SK-N-SH (cell line): ENCODE measurements at regions not wholly inside any gene's neighbourhood (a gene's known extent, or its start where the extent isn't known, plus 50 kb on each side); places are given as distances from the start of the nearest gene placed in this dataset.
"Not testable (repeated sequence)": the region's sequence is repeated elsewhere in the genome, so short reads cannot be mapped to it uniquely, and the experiment has no call there.

Source experiments
- CTCF ChIA-PET: fragments of 300-600, 350-600 bp; formaldehyde crosslinking; extraction: SDS; loops from one replicate; lab custom pipeline; 2021; lab: Yijun Ruan, JAX
- POLR2A ChIA-PET: fragments of 350-600 bp; sonication (Branson Sonifier 250); formaldehyde crosslinking; extraction: SDS; loops from one replicate; lab custom pipeline; 2020; ENCODE audit warnings: antibody characterized with exemption, inconsistent platforms; lab: Yijun Ruan, JAX
- DNase-seq: peaks from one replicate; pipeline ENCODE4 v3.0.0; 2012
- H2AFZ ChIP-seq: fragments of 200-600 bp; sonication (generic); 2 replicates; pipeline ENCODE4 v1.8.1; 2016; ENCODE audit warnings: antibody characterized with exemption, mild to moderate bottlenecking, low read depth
- H3F3A ChIP-seq: fragments of 200-600 bp; sonication (generic); replicated peaks from 2 replicates; pipeline ENCODE3; 2016; ENCODE audit warnings: antibody characterized with exemption, mild to moderate bottlenecking; ENCODE audit not compliant: insufficient read depth
- H3K27ac ChIP-seq, 2 experiments: fragments of 200-500 bp in 1 of 2; fragments of 200-600 bp in 1 of 2; sonication (Bioruptor generic) in 1 of 2; sonication (generic), shearing (Covaris generic) in 1 of 2; 2 replicates each; pipeline versions ENCODE4 v1.5.1 to v1.6.1; 2014 to 2016; ENCODE audit warnings: low read depth in 2 of 2, inconsistent platforms in 1 of 2, low read length in 1 of 2, mild to moderate bottlenecking in 1 of 2, mixed read lengths in 1 of 2
- H3K27me3 ChIP-seq: fragments of 200-600 bp; sonication (generic), shearing (Covaris generic); 2 replicates; pipeline ENCODE4 v1.6.1; 2016; ENCODE audit warnings: mixed run types; ENCODE audit not compliant: insufficient read depth
- H3K36me3 ChIP-seq, 2 experiments: fragments of 200-500 bp in 1 of 2; fragments of 200-600 bp in 1 of 2; sonication (Bioruptor generic) in 1 of 2; sonication (generic) in 1 of 2; replicated peaks in 1 of 2; 2 replicates each; pipeline versions ENCODE3 to v1.5.1; 2014 to 2016; ENCODE audit warnings: low read length in 1 of 2, mild to moderate bottlenecking in 1 of 2; ENCODE audit not compliant: insufficient read depth in 2 of 2, control insufficient read depth in 1 of 2
- H3K4me1 ChIP-seq, 2 experiments: fragments of 200-500 bp in 1 of 2; fragments of 200-600 bp in 1 of 2; sonication (Bioruptor generic) in 1 of 2; sonication (generic), shearing (Covaris generic) in 1 of 2; 2 replicates each; pipeline versions ENCODE4 v1.5.1 to v1.6.1; 2014 to 2016; ENCODE audit warnings: low read depth in 1 of 2, low read length in 1 of 2, mixed run types in 1 of 2; ENCODE audit not compliant: insufficient read depth in 2 of 2, control insufficient read depth in 1 of 2
- H3K4me2 ChIP-seq: fragments of 200-600 bp; sonication (generic), shearing (Covaris generic); 2 replicates; pipeline ENCODE4 v1.6.1; 2017; ENCODE audit warnings: mixed run types
- H3K4me3 ChIP-seq, 2 experiments: fragments of 200-500 bp in 1 of 2; fragments of 200-600 bp in 1 of 2; sonication (Bioruptor generic) in 1 of 2; sonication (generic), shearing (Covaris generic) in 1 of 2; 2 replicates each; pipeline versions ENCODE4 v1.5.1 to v1.8.1; 2014 to 2016; ENCODE audit warnings: low read depth in 2 of 2, inconsistent platforms in 1 of 2, low read length in 1 of 2, mild to moderate bottlenecking in 1 of 2, mixed read lengths in 1 of 2, moderate library complexity in 1 of 2
- H3K79me2 ChIP-seq: fragments of 200-600 bp; sonication (generic); 2 replicates; pipeline ENCODE4 v1.8.1; 2017; ENCODE audit warnings: mild to moderate bottlenecking; ENCODE audit not compliant: insufficient read depth
- H3K9ac ChIP-seq: fragments of 200-600 bp; sonication (generic); 2 replicates; pipeline ENCODE4 v1.6.1; 2017; ENCODE audit warnings: mixed run types
- H3K9me2 ChIP-seq: fragments of 200-600 bp; sonication (generic); 2 replicates; pipeline ENCODE4 v1.6.1; 2017; ENCODE audit warnings: mixed run types
- H3K9me3 ChIP-seq: fragments of 200-600 bp; sonication (generic); 2 replicates; pipeline ENCODE4 v1.6.1; 2017; ENCODE audit warnings: mixed run types, mild to moderate bottlenecking, moderate library complexity
- H4K20me1 ChIP-seq: fragments of 200-600 bp; sonication (generic); 2 replicates; pipeline ENCODE4 v1.6.1; 2017; ENCODE audit warnings: mild to moderate bottlenecking, mixed run types; ENCODE audit not compliant: insufficient read depth
- CHD2 ChIP-seq: fragments of 150-350 bp; IDR thresholded peaks from 2 replicates; pipeline ENCODE4 v1.6.1; 2018; ENCODE audit warnings: low read length; ENCODE audit not compliant: partially characterized antibody
- CTCF ChIP-seq: fragments of 200-600 bp; sonication (generic); IDR thresholded peaks from 2 replicates; pipeline ENCODE4 v1.6.1; 2017; ENCODE audit warnings: antibody characterized with exemption, mild to moderate bottlenecking, moderate library complexity
- EZH2phosphoT487 ChIP-seq: fragments of 200-600 bp; sonication (generic); IDR thresholded peaks from 2 replicates; pipeline ENCODE4 v1.6.1; 2017; ENCODE audit warnings: low read depth, mixed run types, mild to moderate bottlenecking, antibody characterized with exemption, moderate library complexity, borderline replicate concordance
- FOXJ3 ChIP-seq: sonication (generic); formaldehyde crosslinking; IDR thresholded peaks from 2 replicates; pipeline ENCODE4 v1.5.1; 2020; ENCODE audit warnings: mild to moderate bottlenecking, missing genetic modification reagents
- IRF3 ChIP-seq: fragments of 150-350 bp; IDR thresholded peaks from 2 replicates; pipeline ENCODE4 v1.6.1; 2016; ENCODE audit warnings: mild to moderate bottlenecking, low read depth, low read length
- REST ChIP-seq: IDR thresholded peaks from 2 replicates; pipeline ENCODE4 v1.6.1; 2012; ENCODE audit warnings: mild to moderate bottlenecking, low read depth, low read length, moderate library complexity
- SIN3A ChIP-seq: IDR thresholded peaks from 2 replicates; pipeline ENCODE4 v1.6.1; 2012; ENCODE audit warnings: low read depth, mild to moderate bottlenecking, low read length, moderate library complexity, borderline replicate concordance
- SMC3 ChIP-seq: IDR thresholded peaks from 2 replicates; pipeline ENCODE4 v1.6.1; 2012; ENCODE audit warnings: low read depth, low read length, improper control_type of control experiment
- TEAD4 ChIP-seq: IDR thresholded peaks from 2 replicates; pipeline ENCODE4 v1.4.0; 2012; ENCODE audit warnings: mild to moderate bottlenecking, borderline replicate concordance; ENCODE audit not compliant: insufficient read depth
- USF1 ChIP-seq: IDR thresholded peaks from 2 replicates; pipeline ENCODE4 v1.4.0; 2012; ENCODE audit warnings: low read depth, borderline replicate concordance
- USF2 ChIP-seq: fragments of 150-350 bp; IDR thresholded peaks from 2 replicates; pipeline ENCODE4 v1.6.1; 2017; ENCODE audit warnings: antibody characterized with exemption, low read length, low read depth, borderline replicate concordance
- YY1 ChIP-seq: IDR thresholded peaks from 2 replicates; pipeline ENCODE4 v1.4.0; 2012; ENCODE audit warnings: low read depth, mild to moderate bottlenecking
- WGBS: methylation state at CpG from one replicate; pipeline ENCODE4 v1.1.6; 2017; ENCODE audit warnings: low lambda C conversion rate; 5-methylcytosine and 5-hydroxymethylcytosine counted together

GRCh38 chr12:91634386-91634713 is 451.7 kb upstream of the DCN start:
- H3K9me3 ChIP-seq, H3K27me3 ChIP-seq, H3K4me2 ChIP-seq, H3K4me3 ChIP-seq, H3K79me2 ChIP-seq, DNase-seq, H3K36me3 ChIP-seq, H3K4me1 ChIP-seq, H4K20me1 ChIP-seq, POLR2A ChIA-PET, H3K9me2 ChIP-seq, H3K27ac ChIP-seq, H3F3A ChIP-seq, H2AFZ ChIP-seq, H3K9ac ChIP-seq: not testable (repeated sequence)
- 67% methylated on average over 1 of the region's 3 CpGs for WGBS
- CTCF ChIA-PET = interaction anchor here (0.9 to 2.0 kb wide), 2 partner anchors 11 to 22 kb away, joined by 3 to 5 read pairs; no protein-coding TSS in a partner anchor

GRCh38 chr12:91633734-91634357 is 451.2 kb upstream of the DCN start:
- Histone ChIP-seq H2AFZ (no peak overlapping the region), H3K9me2 (no peaks in the 10 kb centered on the region), H3K9me3 (no peaks in the 10 kb centered on the region), H3K4me3 (no peak overlapping the region; a peak in 1 of 4 replicates), H3K79me2 (no peaks in the 10 kb centered on the region), H3K4me2 (no peak overlapping the region), H3K27ac (no peak overlapping the region; a peak in 1 of 4 replicates), H3F3A (no peaks in the 10 kb centered on the region), H3K36me3 (no peaks in the 10 kb centered on the region), H4K20me1 (no peaks in the 10 kb centered on the region), H3K4me1 (peaks cover 0 to 12% of the 10 kb centered on the region in 2 experiments; a peak in 2 of 4 replicates), H3K27me3 (no peaks in the 10 kb centered on the region), H3K9ac (no peak overlapping the region)
- ChIA-PET CTCF (interaction anchor here (2.0 kb wide), 1 partner anchor 11 kb away, joined by 5 read pairs; no protein-coding TSS in a partner anchor), POLR2A (no interaction called here)
- 86% methylated on average over 34 of the region's 47 CpGs for WGBS
- TF ChIP-seq SIN3A (no peak), REST (no peak), SMC3 (no peak), IRF3 (no peak), YY1 (no peak), CHD2 (no peak), USF2 (no peak), EZH2phosphoT487 (no peak), USF1 (no peak), TEAD4 (no peak), FOXJ3 (CRISPR knock-in tag) (no peak), CTCF (no peak)
- no peak for DNase-seq
